COLO668 (cell line): ENCODE measurements at regions not wholly inside any gene's neighbourhood (a gene's known extent, or its start where the extent isn't known, plus 50 kb on each side); places are given as distances from the start of the nearest gene placed in this dataset.
"Not testable (repeated sequence)": the region's sequence is repeated elsewhere in the genome, so short reads cannot be mapped to it uniquely, and the experiment has no call there.

Experiments
- DNase-seq: peaks from one replicate; lab custom pipeline; 2025; ENCODE audit not compliant: unreplicated experiment; lab: John Stamatoyannopoulos, UW

DNA sequence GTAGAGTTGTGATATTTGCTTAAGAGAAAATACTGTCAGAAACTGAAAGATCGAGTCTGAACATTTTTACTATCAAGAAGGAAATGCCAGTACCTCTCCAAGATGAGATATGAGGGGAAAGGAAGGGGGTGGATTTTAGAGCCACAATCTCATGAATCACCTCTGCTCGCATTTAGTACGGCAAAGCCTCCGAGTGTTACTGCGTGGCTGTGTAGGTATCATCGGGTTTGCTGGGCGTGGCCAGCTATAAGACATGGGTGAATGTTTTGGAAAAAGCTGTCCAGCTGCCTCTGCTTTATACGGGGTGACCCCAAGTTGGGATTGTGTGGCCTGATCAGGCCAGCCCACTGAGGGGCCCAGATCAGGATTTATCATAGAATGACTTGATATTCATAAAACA, 826.4 kb downstream of the SOCS6 start:
- no peak for DNase-seq

DNA sequence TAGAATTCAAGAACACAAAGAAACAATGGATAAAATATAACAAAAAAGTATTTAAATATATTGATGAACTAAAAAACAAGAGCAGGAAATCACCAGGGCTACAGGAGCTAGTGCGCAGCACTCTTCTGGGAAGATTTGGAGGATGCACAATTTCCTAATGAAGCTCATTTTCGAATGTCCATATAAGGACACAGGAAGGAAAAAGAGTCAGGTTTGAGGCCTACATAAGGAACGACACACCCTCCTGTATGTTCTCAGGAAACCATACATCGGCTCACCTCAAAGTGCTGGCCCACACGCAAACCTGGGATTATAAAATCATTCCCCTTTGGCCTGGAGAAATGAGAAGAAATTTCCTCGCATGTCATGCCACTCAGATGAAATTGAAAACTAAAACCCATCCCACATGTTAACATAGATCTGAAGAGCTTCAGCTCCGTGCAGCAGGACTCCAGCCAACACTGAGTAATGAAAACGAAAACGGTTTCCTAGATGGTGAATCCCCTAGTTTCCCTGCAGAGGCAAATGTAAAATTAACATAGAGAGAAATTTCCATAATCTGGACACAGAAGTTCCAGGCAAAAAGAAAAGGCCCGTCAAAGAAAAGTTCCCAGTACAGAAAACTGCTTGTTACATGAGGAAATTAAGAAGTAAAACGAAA, 825.8 kb downstream of the SOCS6 start:
- no peak for DNase-seq

DNA sequence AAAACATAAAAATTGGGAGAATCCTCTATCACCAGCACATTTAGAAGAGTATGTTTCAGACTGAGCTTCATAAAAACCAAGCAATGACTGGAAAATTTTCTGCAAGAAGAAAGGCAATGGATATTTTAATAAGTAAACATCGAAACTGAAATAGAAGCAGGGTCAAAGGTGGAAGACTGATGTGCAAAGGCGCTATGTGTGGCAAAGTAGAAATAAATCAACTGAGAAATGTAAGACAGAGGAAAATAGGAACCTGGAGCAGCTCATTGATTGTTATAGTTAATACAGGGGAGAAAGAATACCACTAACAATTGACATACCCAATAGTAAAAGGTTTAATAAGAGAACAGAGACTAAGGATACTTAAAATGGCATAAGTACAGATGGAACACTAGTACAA, 818.4 kb downstream of the SOCS6 start:
- no peak for DNase-seq

DNA sequence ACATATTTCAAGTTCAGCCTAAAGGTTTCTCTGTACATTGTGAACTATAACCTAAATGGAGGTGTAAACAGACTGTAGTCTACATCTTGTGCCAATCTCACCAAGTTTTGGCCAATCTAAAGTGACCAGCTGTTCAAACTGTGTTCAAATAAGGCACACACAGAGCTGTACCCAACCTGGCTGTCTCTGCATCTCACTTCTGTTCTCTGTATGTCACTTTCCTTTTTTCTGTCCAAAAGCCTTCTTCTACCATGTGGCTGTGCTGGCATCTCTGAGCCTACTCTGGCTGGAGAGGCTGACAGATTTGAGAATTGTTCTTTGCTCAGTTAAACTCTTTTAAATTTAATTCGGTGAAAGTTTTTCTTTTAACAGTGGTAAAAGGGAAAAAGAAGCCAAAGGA, 817.9 kb downstream of the SOCS6 start:
- DNase-seq: no peak

DNA sequence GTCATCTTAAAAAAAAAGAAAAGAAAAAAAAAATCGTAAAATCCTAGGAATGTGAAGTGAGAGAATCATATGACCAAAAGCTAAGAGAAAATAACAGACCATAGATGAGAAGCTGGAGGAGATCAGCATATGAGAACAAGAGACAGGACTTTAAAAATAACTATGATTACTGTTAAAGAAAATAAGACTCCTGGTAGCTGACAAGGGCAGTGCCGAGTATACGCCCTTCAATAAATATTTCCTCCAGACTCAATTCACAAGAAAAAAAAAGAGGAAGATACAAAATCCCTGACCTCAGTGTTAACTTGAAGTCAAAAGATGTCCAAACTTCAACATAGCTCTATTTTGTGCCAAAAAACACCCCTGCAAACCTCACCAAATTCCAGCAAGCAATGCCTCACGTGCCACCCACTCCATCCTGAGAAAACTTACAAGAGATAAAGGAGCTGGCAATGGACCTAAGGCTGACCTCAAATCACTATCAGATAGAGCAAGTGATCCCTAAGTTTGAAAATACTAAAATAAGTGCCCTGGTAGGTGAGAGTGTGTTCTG, 817.2 kb downstream of the SOCS6 start:
- DNase-seq: no peak

DNA sequence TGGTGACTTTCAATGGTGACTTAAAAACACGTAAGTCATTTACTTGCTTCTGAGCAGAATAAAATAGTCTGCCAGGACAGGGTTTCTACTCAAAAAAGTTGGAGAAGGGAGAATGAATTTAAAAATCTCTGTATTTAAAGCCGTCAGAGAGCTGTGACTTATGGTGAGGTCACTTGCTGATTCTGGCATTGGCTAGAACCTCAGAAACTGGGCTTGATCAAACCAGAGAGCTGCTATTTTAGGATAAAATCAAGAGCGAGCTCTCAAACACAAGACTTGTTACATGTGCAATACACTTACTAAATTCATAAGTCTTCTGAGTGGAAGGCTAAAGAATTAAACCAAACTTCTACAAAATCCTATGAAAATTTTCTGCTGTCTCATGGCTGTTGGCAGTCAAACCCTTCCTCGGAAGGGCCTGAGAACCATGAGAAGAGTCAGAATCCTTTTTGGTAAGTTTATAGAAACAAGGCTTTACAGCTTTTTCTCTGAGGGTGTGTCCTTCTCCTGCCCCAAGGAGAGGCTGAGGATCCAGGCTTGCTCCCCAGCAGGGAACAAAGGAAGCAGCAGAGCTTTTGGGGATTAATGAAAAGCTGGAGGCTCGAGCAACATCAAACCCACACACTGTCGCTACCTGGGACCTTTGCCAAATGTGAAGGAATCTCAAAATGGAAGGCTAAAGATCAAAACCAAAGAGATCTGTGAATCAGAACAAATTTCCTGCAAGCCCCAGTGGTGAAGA, 816.4 kb downstream of the SOCS6 start:
- DNase-seq: no peak

DNA sequence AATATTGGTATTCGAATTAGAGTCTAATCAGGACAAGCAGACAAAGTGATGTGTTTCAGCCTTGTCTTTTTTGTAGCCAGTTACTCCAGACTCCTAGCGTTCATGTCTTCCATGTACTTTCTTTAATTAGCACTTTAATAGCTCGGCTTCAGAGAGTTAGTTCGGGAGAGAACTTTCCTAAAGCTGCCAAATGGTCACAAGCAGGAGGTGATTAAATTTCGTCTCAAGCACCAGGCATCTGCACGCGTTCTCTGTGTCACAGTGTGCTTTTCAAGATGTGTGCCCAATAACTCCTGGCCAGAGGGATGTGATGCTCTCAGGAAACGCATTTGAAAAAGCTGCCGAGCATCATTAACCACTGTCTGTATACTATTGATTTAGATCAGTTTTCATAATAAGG, 790.8 kb downstream of the SOCS6 start:
- DNase-seq: no peak

DNA sequence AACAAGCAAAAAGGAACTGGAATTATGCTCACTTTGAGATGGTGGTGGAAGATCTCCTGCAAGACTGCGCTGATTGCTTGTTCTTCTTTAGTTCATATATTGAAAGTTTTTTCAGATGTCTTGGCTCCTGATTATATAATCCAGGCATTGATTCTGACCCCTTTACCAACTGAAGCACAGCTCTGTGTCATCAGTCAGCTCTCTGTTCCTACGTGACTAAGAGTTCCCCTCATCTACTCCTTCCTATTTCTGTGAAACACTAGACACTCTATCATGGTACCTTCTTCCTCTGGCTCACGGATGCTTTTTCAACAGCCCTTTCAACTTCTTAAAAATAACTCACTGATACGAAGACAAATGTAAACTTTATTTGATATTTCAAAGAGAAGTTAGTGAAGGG, 788.6 kb downstream of the SOCS6 start:
- no peak for DNase-seq

DNA sequence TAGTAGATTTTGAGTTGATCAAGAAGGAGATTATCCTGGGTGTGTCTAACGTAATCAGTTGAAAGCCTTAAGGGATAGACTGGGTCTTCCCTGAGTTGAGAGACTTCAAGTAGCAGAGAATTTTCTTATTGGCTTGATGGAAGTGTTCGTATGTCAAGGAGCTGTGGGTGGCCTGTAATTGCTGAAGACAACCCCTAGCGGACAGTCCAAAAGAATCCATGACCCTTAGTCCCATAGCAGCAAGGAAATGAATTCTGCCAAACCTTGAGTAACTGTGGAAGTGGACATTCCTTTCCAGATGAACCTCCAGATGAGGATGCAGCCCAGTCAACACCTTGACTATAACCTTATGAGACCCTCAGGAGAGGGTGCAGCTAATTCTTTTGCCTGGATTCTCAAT, 786.3 kb downstream of the SOCS6 start:
- DNase-seq: no peak

DNA sequence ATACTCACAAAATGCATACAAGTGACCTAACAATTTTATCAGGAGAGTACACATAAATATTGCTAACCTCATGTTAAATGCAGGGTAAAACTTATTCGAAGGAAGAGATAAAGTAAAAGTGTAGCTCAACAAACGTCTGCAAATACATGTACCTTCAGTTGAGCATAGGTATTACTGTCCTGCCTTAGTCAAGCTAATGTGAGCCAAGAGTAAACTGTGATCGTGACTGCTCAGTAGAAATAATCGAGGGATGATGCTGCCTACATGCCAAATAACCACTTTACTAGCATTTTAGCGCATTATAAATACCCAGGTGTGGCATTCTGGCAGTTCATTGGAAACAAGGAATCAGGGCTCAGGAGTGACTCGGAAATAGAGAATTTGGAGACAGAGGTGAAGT, 779.5 kb downstream of the SOCS6 start:
- no peak for DNase-seq

DNA sequence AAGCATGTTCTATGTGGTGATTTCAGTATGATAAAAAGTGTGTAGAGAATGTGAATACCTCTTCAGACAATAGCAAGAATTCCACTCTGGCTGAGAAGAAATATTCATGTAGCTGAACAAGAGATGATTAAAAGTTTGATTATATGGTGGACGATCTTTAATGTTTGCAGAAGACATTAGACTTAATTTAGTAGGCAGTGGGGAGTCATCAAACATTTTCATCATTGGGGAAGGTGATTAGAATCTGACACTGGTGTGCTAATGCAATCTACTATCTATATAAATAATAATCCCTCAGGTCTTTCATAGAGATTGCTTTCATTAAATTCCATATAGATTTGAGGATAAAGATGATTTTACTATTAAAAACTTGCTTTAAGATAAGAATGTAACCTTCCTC, 761.0 kb downstream of the SOCS6 start:
- DNase-seq: no peak

DNA sequence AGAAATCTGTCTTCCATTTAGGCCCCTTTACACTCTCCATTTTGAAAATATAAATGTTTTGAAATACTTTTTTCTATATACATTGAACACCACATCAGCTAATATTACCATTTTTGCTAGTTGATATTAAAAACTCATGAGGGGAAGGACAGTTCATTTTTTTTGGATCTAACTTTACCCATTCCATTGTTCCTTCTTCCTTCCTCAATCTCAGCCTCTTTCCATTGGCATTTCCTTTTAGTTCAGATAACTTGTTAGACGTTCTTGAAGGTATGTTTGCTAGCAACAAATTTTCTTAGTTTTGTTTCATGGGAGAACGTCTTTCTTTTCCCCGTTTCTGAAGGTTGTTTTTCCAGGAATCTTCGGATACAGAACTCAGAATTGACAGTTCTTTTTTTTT, 759.0 kb downstream of the SOCS6 start:
- DNase-seq: no peak

DNA sequence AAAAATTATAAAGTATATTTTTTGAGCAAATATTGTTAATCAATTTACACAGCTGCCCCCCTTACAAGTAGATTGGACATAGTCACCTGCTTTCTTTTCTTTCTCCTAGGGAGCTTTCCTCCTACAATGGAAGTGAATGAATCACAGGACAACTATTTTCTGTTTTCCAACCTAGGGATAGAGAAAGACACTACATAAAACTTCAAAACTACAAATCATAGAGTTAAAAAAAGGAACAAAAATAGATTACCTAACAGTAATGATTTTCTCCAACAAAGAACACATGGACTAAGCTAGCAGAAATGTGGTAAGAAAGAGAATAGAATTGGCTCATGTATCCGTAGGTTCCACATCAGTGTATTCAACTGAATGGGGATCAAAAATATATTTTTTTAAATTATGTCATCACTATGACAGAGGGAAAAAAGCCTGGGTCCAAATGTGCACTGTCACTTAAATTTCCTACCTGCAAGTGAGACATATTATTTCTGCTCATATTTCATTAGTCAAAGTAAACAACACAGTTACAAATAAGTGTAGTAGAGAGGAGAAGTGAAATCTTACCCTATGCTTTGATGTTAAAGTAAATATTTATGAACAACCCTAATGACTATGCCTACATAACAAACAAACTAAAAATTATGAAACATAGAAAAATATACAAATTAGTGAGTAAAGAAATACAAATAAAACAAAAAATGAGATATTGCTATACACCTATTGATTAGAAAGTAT, 756.7 kb downstream of the SOCS6 start:
- DNase-seq: no peak

DNA sequence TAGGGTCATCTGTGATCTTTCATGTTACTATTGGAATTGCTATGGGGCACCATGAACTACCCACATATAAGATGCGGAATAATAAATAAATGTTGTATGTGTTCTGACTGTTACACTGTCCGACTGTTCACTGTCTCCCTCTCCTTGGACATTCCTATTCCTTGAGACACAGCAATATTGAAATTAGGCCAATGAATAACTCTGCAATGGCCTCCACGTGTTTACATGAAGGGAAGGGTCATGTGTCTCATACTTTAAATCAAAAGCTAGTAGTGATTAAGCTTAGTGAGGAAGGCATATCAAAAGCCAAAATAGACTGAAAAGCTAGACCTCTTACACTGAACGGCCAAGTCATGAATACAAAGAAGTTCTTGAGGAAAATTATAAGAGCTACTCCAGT, 751.3 kb downstream of the SOCS6 start:
- no peak for DNase-seq

DNA sequence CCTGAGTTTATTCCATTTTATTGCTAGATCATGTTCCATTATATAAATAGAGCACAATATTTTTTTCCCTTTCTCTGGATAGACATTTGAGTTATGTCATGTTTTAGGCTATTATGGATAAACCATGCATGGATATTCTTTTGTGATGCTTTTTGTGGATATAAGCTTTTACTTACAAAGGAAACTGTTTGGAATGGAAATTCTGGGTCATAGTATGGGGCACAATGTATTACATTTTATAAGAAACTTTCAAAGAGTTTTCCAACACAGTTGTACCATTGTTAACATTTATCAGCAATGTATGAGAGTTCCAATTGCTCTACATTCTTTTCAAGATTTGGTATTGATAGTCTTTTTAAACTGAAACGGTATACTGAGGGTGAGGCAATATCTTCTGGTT, 749.4 kb downstream of the SOCS6 start:
- DNase-seq: no peak

DNA sequence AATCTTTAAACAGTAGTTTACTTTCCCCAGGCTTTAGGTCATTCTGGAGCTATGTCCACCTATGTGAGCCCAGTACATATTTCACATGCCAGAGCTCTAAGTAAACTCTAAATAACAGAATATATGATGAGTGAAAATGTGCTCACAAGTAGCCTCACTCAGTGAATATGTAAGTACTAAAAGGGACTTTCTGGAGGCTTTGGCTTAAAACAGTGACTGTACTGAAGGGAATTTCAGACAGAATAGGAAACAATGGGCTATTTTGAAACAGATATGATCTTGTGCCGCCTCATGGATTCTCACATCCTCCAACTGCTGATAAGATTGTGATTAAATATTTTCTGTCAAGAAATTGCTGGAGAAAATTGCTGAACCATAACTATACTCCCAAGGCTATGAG, 747.9 kb downstream of the SOCS6 start:
- no peak for DNase-seq

DNA sequence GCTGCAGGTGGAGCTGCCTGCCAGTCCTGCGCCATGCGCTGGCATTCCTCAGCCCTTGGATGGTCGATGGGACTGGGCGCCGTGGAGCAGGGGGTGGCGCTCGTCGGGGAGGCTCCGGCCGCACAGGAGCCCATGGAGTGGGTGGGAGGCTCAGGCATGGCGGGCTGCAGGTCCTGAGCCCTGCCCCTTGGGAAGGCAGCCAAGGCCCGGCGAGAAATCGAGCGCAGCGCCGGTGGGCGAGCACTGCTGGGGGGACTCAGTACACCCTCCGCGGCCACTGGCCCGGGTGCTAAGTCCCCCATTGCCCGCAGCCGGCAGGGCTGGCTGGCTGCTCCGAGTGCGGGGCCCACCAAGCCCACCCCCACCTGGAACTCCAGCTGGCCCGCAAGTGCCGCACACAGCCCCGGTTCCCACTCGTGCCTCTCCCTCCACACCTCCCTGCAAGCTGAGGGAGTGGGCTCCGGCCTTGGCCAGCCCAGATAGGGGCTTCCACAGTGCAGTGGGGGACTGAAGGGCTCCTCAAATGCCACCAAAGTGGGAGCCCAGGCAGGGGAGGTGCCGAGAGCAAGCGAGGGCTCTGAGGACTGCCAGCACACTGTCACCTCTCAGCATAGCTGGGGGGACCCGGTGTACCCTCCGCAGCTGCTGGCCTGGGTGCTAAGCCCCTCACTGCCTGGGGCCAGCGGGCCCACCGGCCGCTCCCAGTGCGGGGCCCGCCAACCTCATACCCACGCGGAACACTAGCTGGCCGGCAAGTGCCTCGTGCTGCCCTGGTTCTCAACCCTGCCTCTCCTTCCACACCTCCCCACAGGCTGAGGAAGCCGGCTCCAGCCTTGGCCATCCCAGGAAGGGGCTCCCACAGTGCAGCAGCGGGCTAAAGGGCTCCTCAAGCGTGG, 742.7 kb downstream of the SOCS6 start:
- DNase-seq: not testable (repeated sequence)

DNA sequence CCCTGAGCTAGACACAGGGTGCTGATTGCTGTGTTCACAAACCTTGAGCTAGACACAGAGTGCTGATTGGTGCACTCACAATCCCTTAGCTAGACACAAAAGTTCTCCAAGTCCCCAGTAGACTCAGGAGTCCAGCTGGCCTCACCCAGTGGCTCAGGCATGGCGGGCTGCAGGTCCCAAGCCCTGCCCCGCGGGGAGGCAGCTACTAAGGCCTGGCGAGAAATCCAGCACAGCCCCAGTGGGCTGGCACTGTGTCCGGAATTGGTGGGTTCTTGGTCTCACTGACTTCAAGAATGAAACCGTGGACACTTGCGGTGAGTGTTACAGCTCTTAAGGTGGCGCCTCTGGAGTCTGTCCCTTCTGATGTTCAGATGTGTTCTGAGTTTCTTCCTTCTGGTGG, 741.2 kb downstream of the SOCS6 start:
- DNase-seq: not testable (repeated sequence)

DNA sequence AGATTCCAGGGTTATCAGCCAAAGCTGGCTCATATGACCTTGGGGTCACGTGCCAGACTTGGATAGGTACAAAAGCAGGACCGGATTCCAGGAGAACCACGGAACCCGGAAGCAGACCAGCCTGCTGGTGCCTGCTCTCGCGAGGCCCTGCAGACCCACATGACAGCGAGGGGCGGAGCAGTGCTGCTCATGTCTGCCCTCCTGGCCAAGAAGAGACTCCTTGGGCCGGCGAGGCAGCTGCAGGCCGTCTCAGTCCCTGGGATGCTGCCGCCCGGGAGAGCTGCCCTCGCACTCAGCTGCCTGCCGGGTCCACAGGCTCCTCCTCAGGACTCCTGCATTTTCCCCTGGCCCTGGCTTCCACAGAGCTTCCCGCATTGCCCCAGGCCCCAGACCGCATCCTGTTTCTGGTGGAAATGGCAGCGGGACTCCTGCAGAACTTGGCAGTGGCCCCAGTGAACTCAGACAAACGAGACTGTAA, 739.5 kb downstream of the SOCS6 start:
- DNase-seq: no peak

DNA sequence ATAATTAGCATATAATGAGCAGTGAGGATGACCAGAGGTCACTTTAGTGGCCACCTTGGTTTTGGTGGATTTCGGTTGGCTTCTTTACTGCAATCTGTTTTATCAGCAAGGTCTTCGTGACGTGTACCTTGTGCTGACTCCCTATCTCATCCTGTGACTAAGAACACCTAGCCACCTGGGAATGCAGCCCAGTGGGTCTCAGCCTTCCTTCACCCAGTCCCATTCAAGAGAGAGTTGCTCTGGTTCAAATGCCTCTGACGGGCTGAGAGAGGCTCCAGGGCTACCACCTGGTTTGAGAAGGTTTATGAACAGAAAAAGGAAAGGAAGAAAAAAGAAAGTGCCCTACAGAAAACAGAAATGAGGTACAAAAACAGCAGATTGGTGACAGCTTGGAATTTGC, 738.7 kb downstream of the SOCS6 start:
- no peak for DNase-seq
